Panc1 (cell line): ENCODE measurements at regions not wholly inside any gene's neighbourhood (a gene's known extent, or its start where the extent isn't known, plus 50 kb on each side); places are given as distances from the start of the nearest gene placed in this dataset.

ENCODE experiments used
- CTCF ChIP-seq: fragments of 450-650 bp; IDR thresholded peaks from 2 replicates; pipeline ENCODE4 v1.5.1; 2017; ENCODE audit warnings: mild to moderate bottlenecking
- TCF7L2 ChIP-seq: IDR thresholded peaks from 2 replicates; pipeline ENCODE4 v1.6.1; 2011; ENCODE audit warnings: mild to moderate bottlenecking, low read depth, low read length, inconsistent platforms

GRCh38 chr7:119123326-119123725, 898.8 kb downstream of the ANKRD7 start:
- no peak for TF ChIP-seq CTCF
- TF ChIP-seq TCF7L2 = no peak
